ENCODE measurements at regions not wholly inside any gene's neighbourhood (a gene's known extent, or its start where the extent isn't known, plus 50 kb on each side); places are given as distances from the start of the nearest gene placed in this dataset.

DNA sequence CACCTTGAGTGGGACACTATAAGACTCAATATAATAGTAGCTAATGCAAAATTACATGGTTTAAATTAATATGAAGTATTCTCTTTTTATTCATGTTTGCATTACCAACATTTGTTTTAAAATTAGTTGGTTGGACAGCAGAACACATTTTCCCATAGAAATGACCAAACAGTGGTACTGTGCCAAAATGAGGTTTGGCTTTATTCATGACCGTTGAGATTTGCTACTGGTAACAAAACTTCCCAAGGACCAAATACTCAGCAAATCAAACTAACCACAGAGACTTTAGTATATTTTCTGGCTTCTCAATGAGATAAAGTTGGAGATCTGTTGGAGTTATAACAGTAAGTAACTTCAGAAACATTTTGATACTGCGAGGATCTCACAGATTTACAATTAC, 637.8 kb upstream of the MEF2C start:
- H4K5ac ChIP-seq (ENCODE audit: low read depth, low read length) = no peak overlapping the region
- no peaks in the 10 kb centered on the region for H3K9me1 ChIP-seq (ENCODE audit: insufficient read depth, low read length)
- no peak overlapping the region for H3K4me2 ChIP-seq (ENCODE audit: low read depth, low read length)
- H2BK15ac ChIP-seq (ENCODE audit: low read depth, low read length) = no peak overlapping the region
- no peak for ATAC-seq (ENCODE audit: low read depth)
- dilution Hi-C loops (cut with HindIII; ENCODE audit: low sequenced_read_pairs, unreplicated experiment) = no loop called here
- no TSS peak for BruUV-seq (replicated peaks)
- no peak for DNase-seq
- TF ChIP-seq RAD21 (IDR thresholded peaks at IDR 0.05; ENCODE audit: low read length) (no peak), POLR2A (IDR thresholded peaks at IDR 0.05; ENCODE audit: low read depth, low read length) (no peak)
- CTCF ChIA-PET = no interaction called here
- no peak overlapping the region for H3K14ac ChIP-seq (replicated peaks; ENCODE audit: low read depth, low read length)
- no peaks in the 10 kb centered on the region for H3K9me3 ChIP-seq (ENCODE audit: control insufficient read depth, insufficient read depth, low read length)
- H3K18ac ChIP-seq (ENCODE audit: low read depth, low read length) = no peak overlapping the region
- H2BK5ac ChIP-seq (ENCODE audit: low read depth, low read length, poor library complexity, severe bottlenecking) = no peak overlapping the region
- H3K4me1 ChIP-seq (ENCODE audit: control insufficient read depth, insufficient read depth, low read length) = no peaks in the 10 kb centered on the region
- no CpG with 5 or more reads among the region's 2 CpGs for WGBS, 2 experiments (ENCODE audit: extremely low coverage in 2 of 2, insufficient read length in 1 of 2)
- H3K4me3 ChIP-seq (ENCODE audit: insufficient read depth, low read depth, low read length) = no peak overlapping the region
- H3K79me1 ChIP-seq (ENCODE audit: low read depth in 1 of 2, low read length in 2 of 2) = no peaks in the 10 kb centered on the region
- intact Hi-C loops (cut with micrococcal nuclease) = no loop called here
- H2AFZ ChIP-seq (replicated peaks; ENCODE audit: low read length, poor library complexity) = no peak overlapping the region
- no peak overlapping the region for H4K8ac ChIP-seq (ENCODE audit: low read depth in 2 of 2, low read length in 2 of 2)
- H3K36me3 ChIP-seq (ENCODE audit: control insufficient read depth, insufficient read depth, low read length) = no peaks in the 10 kb centered on the region
- no peaks in the 10 kb centered on the region for H3K27me3 ChIP-seq (ENCODE audit: control insufficient read depth, insufficient read depth, low read length)
- H2BK20ac ChIP-seq (ENCODE audit: low read depth, low read length) = no peak overlapping the region
- no peak overlapping the region for H3K23ac ChIP-seq (ENCODE audit: low read depth, low read length)
- H3K9ac ChIP-seq (ENCODE audit: low read depth, low read length) = no peak overlapping the region
- H3K4ac ChIP-seq (ENCODE audit: low read depth, low read length) = no peak overlapping the region
- no peak overlapping the region for H3K56ac ChIP-seq (ENCODE audit: extremely low read depth, insufficient read depth, low read length)
- no peak overlapping the region for H4K91ac ChIP-seq (ENCODE audit: insufficient read depth, low read depth, low read length)
- in situ Hi-C loops (cut with MboI; ENCODE audit: low sequenced_read_pairs) = no loop called here
- POLR2A ChIA-PET (ENCODE audit: unreplicated experiment) = no interaction called here
- no peak overlapping the region for H2BK120ac ChIP-seq (ENCODE audit: low read depth, low read length)
- no peaks in the 10 kb centered on the region for H4K20me1 ChIP-seq (ENCODE audit: insufficient read depth, low read length)
- H2AK5ac ChIP-seq (ENCODE audit: low read depth, low read length) = no peak overlapping the region
- H2AK9ac ChIP-seq (replicated peaks; ENCODE audit: low read depth, low read length, poor library complexity) = no peak overlapping the region
- H3K27ac ChIP-seq (ENCODE audit: insufficient read depth, low read length) = no peak overlapping the region
